Mesendoderm (in vitro differentiated cells): ENCODE measurements at regions not wholly inside any gene's neighbourhood (a gene's known extent, or its start where the extent isn't known, plus 50 kb on each side); places are given as distances from the start of the nearest gene placed in this dataset.
A peak's percentile ranks its signal among the peaks of the same experiment; 100 is the strongest.
"Not testable (repeated sequence)": the region's sequence is repeated elsewhere in the genome, so short reads cannot be mapped to it uniquely, and the experiment has no call there.

ENCODE experiments used
- DNase-seq: peaks from one replicate; pipeline ENCODE4 v3.0.0; 2013
- H2AK5ac ChIP-seq: 2 replicates; pipeline ENCODE4 v1.6.1; 2013; ENCODE audit warnings: low read length, inconsistent platforms
- H2BK120ac ChIP-seq: 2 replicates; pipeline ENCODE4 v1.6.1; 2013; ENCODE audit warnings: low read depth, mild to moderate bottlenecking, low read length, moderate library complexity, mixed read lengths
- H2BK15ac ChIP-seq: replicated peaks from 2 replicates; pipeline ENCODE4 v1.6.1; 2013; ENCODE audit warnings: low read depth, mild to moderate bottlenecking, moderate library complexity
- H2BK5ac ChIP-seq: 2 replicates; pipeline ENCODE4 v1.6.1; 2013; ENCODE audit warnings: low read length, inconsistent platforms
- H3K18ac ChIP-seq: 2 replicates; pipeline ENCODE4 v1.6.1; 2013; ENCODE audit warnings: mild to moderate bottlenecking, low read length, mixed read lengths
- H3K23ac ChIP-seq: one replicate; pipeline ENCODE4 v1.6.1; 2013; ENCODE audit warnings: low read length
- H3K27ac ChIP-seq: 2 replicates; pipeline ENCODE4 v1.5.1; 2013; ENCODE audit warnings: low read depth, mild to moderate bottlenecking, inconsistent platforms, low read length, moderate library complexity
- H3K27me3 ChIP-seq: 2 replicates; pipeline ENCODE4 v1.6.1; 2013; ENCODE audit warnings: low read length, control low read depth, mild to moderate bottlenecking, inconsistent platforms; ENCODE audit not compliant: insufficient read depth, poor library complexity
- H3K36me3 ChIP-seq: 2 replicates; pipeline ENCODE4 v1.6.1; 2013; ENCODE audit warnings: low read length, inconsistent platforms; ENCODE audit not compliant: control insufficient read depth, insufficient read depth
- H3K4ac ChIP-seq: one replicate; pipeline ENCODE4 v1.6.1; 2013; ENCODE audit warnings: low read depth, mild to moderate bottlenecking, low read length, moderate library complexity
- H3K4me1 ChIP-seq: 2 replicates; pipeline ENCODE4 v1.6.1; 2013; ENCODE audit warnings: low read depth, low read length, inconsistent platforms; ENCODE audit not compliant: control insufficient read depth
- H3K4me2 ChIP-seq: 2 replicates; pipeline ENCODE4 v1.6.1; 2013; ENCODE audit warnings: low read length
- H3K4me3 ChIP-seq: 2 replicates; pipeline ENCODE4 v1.5.1; 2013; ENCODE audit warnings: mild to moderate bottlenecking, low read length
- H3K56ac ChIP-seq: one replicate; pipeline ENCODE4 v1.6.1; 2013; ENCODE audit warnings: low read length
- H3K79me1 ChIP-seq: 2 replicates; pipeline ENCODE4 v1.6.1; 2013; ENCODE audit warnings: low read length, inconsistent platforms
- H3K79me2 ChIP-seq: 2 replicates; pipeline ENCODE4 v1.6.1; 2013; ENCODE audit warnings: mild to moderate bottlenecking, low read length; ENCODE audit not compliant: control insufficient read depth, insufficient read depth
- H3K9ac ChIP-seq: 2 replicates; pipeline ENCODE4 v1.6.1; 2013; ENCODE audit warnings: low read length, inconsistent platforms
- H4K5ac ChIP-seq: one replicate; pipeline ENCODE4 v1.6.1; 2013; ENCODE audit warnings: low read length
- H4K8ac ChIP-seq: one replicate; pipeline ENCODE4 v1.6.1; 2013; ENCODE audit warnings: low read depth, mild to moderate bottlenecking, control low read depth, low read length, moderate library complexity
- WGBS: extraction: QIAGEN DNeasy Blood & Tissue Kit; methylation state at CpG from one replicate; pipeline ENCODE4 v1.1.7; 2013; ENCODE audit warnings: low lambda C conversion rate, missing lambda C conversion rate; ENCODE audit not compliant: insufficient coverage; ENCODE audit errors: extremely low coverage; 5-methylcytosine and 5-hydroxymethylcytosine counted together

GRCh38 chr6:165127743-165128142 is 181.7 kb downstream of the C6orf118 start:
- not testable (repeated sequence) for H2BK5ac ChIP-seq, H3K27ac ChIP-seq, H3K23ac ChIP-seq, H3K4ac ChIP-seq, H4K5ac ChIP-seq, H3K18ac ChIP-seq, H3K4me1 ChIP-seq, H3K79me2 ChIP-seq, H2BK120ac ChIP-seq, H3K27me3 ChIP-seq, DNase-seq, H3K9ac ChIP-seq, H3K56ac ChIP-seq, H2AK5ac ChIP-seq, H3K4me3 ChIP-seq, H4K8ac ChIP-seq, H3K36me3 ChIP-seq, H3K79me1 ChIP-seq, H2BK15ac ChIP-seq, H3K4me2 ChIP-seq
- no CpG with 5 or more reads among the region's 17 CpGs for WGBS

GRCh38 chr6:165124681-165125080 is 184.7 kb downstream of the C6orf118 start:
- no CpG with 5 or more reads among the region's 4 CpGs for WGBS
- H3K79me1 ChIP-seq, H3K56ac ChIP-seq, H3K18ac ChIP-seq, H2AK5ac ChIP-seq, H3K9ac ChIP-seq, H3K36me3 ChIP-seq, H2BK15ac ChIP-seq, DNase-seq, H3K4me3 ChIP-seq, H3K4me1 ChIP-seq, H3K27me3 ChIP-seq, H4K8ac ChIP-seq, H3K23ac ChIP-seq, H4K5ac ChIP-seq, H3K79me2 ChIP-seq, H3K4me2 ChIP-seq, H2BK5ac ChIP-seq, H3K4ac ChIP-seq, H2BK120ac ChIP-seq, H3K27ac ChIP-seq: not testable (repeated sequence)

GRCh38 chr6:165119231-165120020 is 190.0 kb downstream of the C6orf118 start:
- H3K79me2 ChIP-seq = no peaks in the 10 kb centered on the region
- H3K4me2 ChIP-seq = no peak overlapping the region
- no CpG with 5 or more reads among the region's 6 CpGs for WGBS
- H3K79me1 ChIP-seq = no peaks in the 10 kb centered on the region
- no peak overlapping the region for H3K56ac ChIP-seq
- H3K4me1 ChIP-seq = peaks cover 4% of the 10 kb centered on the region
- H3K4ac ChIP-seq = no peak overlapping the region
- no peak overlapping the region for H3K4me3 ChIP-seq
- no peak overlapping the region for H2BK15ac ChIP-seq
- H2BK5ac ChIP-seq = no peak overlapping the region
- no peak overlapping the region for H3K27ac ChIP-seq
- H2BK120ac ChIP-seq = no peak overlapping the region
- peak; percentile 42 for DNase-seq
- no peak overlapping the region for H2AK5ac ChIP-seq
- no peak overlapping the region for H3K9ac ChIP-seq
- H3K27me3 ChIP-seq = no peaks in the 10 kb centered on the region
- no peaks in the 10 kb centered on the region for H3K36me3 ChIP-seq
- no peak overlapping the region for H3K23ac ChIP-seq
- H4K5ac ChIP-seq = peak overlapping the region; percentile 56
- H3K18ac ChIP-seq = peak overlapping the region; percentile 40
- H4K8ac ChIP-seq = no peak overlapping the region

- no peak overlapping the region for H3K27ac ChIP-seq
- no peak overlapping the region for H3K23ac ChIP-seq
- no peak overlapping the region for H4K8ac ChIP-seq
- H3K4me3 ChIP-seq = no peak overlapping the region
- H3K36me3 ChIP-seq = no peaks in the 10 kb centered on the region
- H2BK120ac ChIP-seq = no peak overlapping the region
- H3K56ac ChIP-seq = no peak overlapping the region
- no peaks in the 10 kb centered on the region for H3K27me3 ChIP-seq
- no peak overlapping the region for H2BK5ac ChIP-seq
- no peaks in the 10 kb centered on the region for H3K79me2 ChIP-seq
- H2AK5ac ChIP-seq = no peak overlapping the region
- H4K5ac ChIP-seq = no peak overlapping the region
- no peak overlapping the region for H3K9ac ChIP-seq
- peaks cover 4% of the 10 kb centered on the region for H3K4me1 ChIP-seq
- no peak overlapping the region for H2BK15ac ChIP-seq
- no peak overlapping the region for H3K18ac ChIP-seq
- no CpG with 5 or more reads among the region's 5 CpGs for WGBS
- no peak overlapping the region for H3K4ac ChIP-seq
- DNase-seq = peak; percentile 35
- H3K79me1 ChIP-seq = no peaks in the 10 kb centered on the region
- H3K4me2 ChIP-seq = no peak overlapping the region
Measured at GRCh38 chr6:165118736-165119135, 190.7 kb downstream of the C6orf118 start.

- Histone ChIP-seq H3K79me2 (no peaks in the 10 kb centered on the region), H3K18ac (no peak overlapping the region), H3K27me3 (no peaks in the 10 kb centered on the region), H2BK15ac (no peak overlapping the region), H3K36me3 (no peaks in the 10 kb centered on the region), H2BK5ac (no peak overlapping the region), H3K9ac (no peak overlapping the region), H3K4me1 (peaks cover 4% of the 10 kb centered on the region), H4K5ac (no peak overlapping the region), H3K4me2 (no peak overlapping the region), H2BK120ac (no peak overlapping the region), H3K79me1 (no peaks in the 10 kb centered on the region), H3K27ac (no peak overlapping the region), H3K56ac (no peak overlapping the region), H3K23ac (no peak overlapping the region), H3K4ac (no peak overlapping the region), H2AK5ac (no peak overlapping the region), H4K8ac (no peak overlapping the region), H3K4me3 (no peak overlapping the region)
- DNase-seq = no peak
- WGBS = no CpG with 5 or more reads among the region's 3 CpGs
Measured at GRCh38 chr6:165117806-165118205, 191.6 kb downstream of the C6orf118 start.

GRCh38 chr6:165117121-165117520 is 192.3 kb downstream of the C6orf118 start:
- Histone ChIP-seq H3K9ac (no peak overlapping the region), H3K18ac (no peak overlapping the region), H3K4me2 (no peak overlapping the region), H3K79me2 (no peaks in the 10 kb centered on the region), H2BK5ac (no peak overlapping the region), H2BK15ac (no peak overlapping the region), H2AK5ac (no peak overlapping the region), H3K4me3 (no peak overlapping the region), H3K23ac (no peak overlapping the region), H3K4ac (no peak overlapping the region), H3K27me3 (no peaks in the 10 kb centered on the region), H3K79me1 (no peaks in the 10 kb centered on the region), H3K27ac (no peak overlapping the region), H3K36me3 (no peaks in the 10 kb centered on the region), H3K4me1 (peaks cover 4% of the 10 kb centered on the region), H2BK120ac (no peak overlapping the region), H4K8ac (no peak overlapping the region), H4K5ac (no peak overlapping the region), H3K56ac (no peak overlapping the region)
- WGBS = no CpG with 5 or more reads among the region's 2 CpGs
- peak; percentile 26 for DNase-seq
